WTC11 (cell line): ENCODE measurements at regions not wholly inside any gene's neighbourhood (a gene's known extent, or its start where the extent isn't known, plus 50 kb on each side); places are given as distances from the start of the nearest gene placed in this dataset.

ENCODE experiments used
- ATAC-seq: fragments of 200-7000 bp; cut with Tn5 transposase; 2 replicates; pipeline ENCODE4 v1.10.0; 2021; ENCODE audit warnings: mild to moderate bottlenecking, moderate library complexity
- CTCF ChIA-PET: fragments of 300-600 bp; sonication (Branson Sonifier 250); formaldehyde crosslinking; loops from one replicate; lab custom pipeline; 2021; ENCODE audit warnings: antibody characterized with exemption; lab: Charles Lee
- POLR2A ChIA-PET: fragments of 350-600 bp; sonication (Branson Sonifier 250); formaldehyde crosslinking; loops from one replicate; lab custom pipeline; 2021; ENCODE audit warnings: antibody characterized with exemption; lab: Charles Lee
- DNase-seq: peaks from one replicate; pipeline ENCODE4 v3.0.0; 2021; ENCODE audit warnings: low spot score
- H3K27ac Mint-ChIP-seq: 2 replicates; pipeline ENCODE4 v1.8.0; 2021; ENCODE audit warnings: mixed read lengths
- H3K27me3 Mint-ChIP-seq: 2 replicates; pipeline ENCODE4 v1.8.0; 2021; ENCODE audit warnings: low read depth, mild to moderate bottlenecking, moderate library complexity, mixed read lengths
- H3K36me3 Mint-ChIP-seq: 2 replicates; pipeline ENCODE4 v1.8.0; 2021; ENCODE audit warnings: mixed read lengths
- H3K4me1 Mint-ChIP-seq: 2 replicates; pipeline ENCODE4 v1.8.0; 2022; ENCODE audit warnings: mixed read lengths
- H3K4me3 Mint-ChIP-seq: 2 replicates; pipeline ENCODE4 v1.8.0; 2021; ENCODE audit warnings: mild to moderate bottlenecking, moderate library complexity, mixed read lengths
- H3K9me3 Mint-ChIP-seq: 2 replicates; pipeline ENCODE4 v1.8.0; 2021; ENCODE audit warnings: mixed read lengths
- ARID4B ChIP-seq: sonication (generic); formaldehyde crosslinking; IDR thresholded peaks from 2 replicates; pipeline ENCODE4 v1.8.0; 2023; ENCODE audit warnings: missing genetic modification reagents, mild to moderate bottlenecking, borderline replicate concordance
- E2F5 ChIP-seq: sonication (generic); formaldehyde crosslinking; IDR thresholded peaks from 2 replicates; pipeline ENCODE4 v1.8.1; 2022; ENCODE audit warnings: mild to moderate bottlenecking, moderate library complexity, missing genetic modification reagents
- ELF4 ChIP-seq: sonication (generic); formaldehyde crosslinking; IDR thresholded peaks from 2 replicates; pipeline ENCODE4 v1.8.1; 2022; ENCODE audit warnings: low read depth, mild to moderate bottlenecking, moderate library complexity, missing genetic modification reagents
- FOXK1 ChIP-seq: sonication (generic); formaldehyde crosslinking; IDR thresholded peaks from 2 replicates; pipeline ENCODE4 v1.8.0; 2022; ENCODE audit warnings: mild to moderate bottlenecking, moderate library complexity, missing genetic modification reagents
- FOXP1 ChIP-seq: sonication (generic); formaldehyde crosslinking; IDR thresholded peaks from 2 replicates; pipeline ENCODE4 v1.8.0; 2022; ENCODE audit warnings: missing genetic modification reagents, mild to moderate bottlenecking, moderate library complexity, borderline replicate concordance
- KAT7 ChIP-seq: sonication (generic); formaldehyde crosslinking; IDR thresholded peaks from 2 replicates; pipeline ENCODE4 v1.8.1; 2023; ENCODE audit warnings: missing genetic modification reagents, mild to moderate bottlenecking, borderline replicate concordance
- NFATC4 ChIP-seq: fragments of 250-450 bp; sonication (Bioruptor Pico); IDR thresholded peaks from 2 replicates; pipeline ENCODE4 v1.9.0; 2021; ENCODE audit warnings: mild to moderate bottlenecking
- NFYB ChIP-seq: sonication (generic); formaldehyde crosslinking; conservative IDR thresholded peaks from 2 replicates; pipeline ENCODE4 v1.8.0; 2022; ENCODE audit warnings: low read depth, missing genetic modification reagents
- SMAD4 ChIP-seq: sonication (generic); formaldehyde crosslinking; IDR thresholded peaks from 2 replicates; pipeline ENCODE4 v1.8.0; 2022; ENCODE audit warnings: mild to moderate bottlenecking, missing genetic modification reagents
- SOX15 ChIP-seq: fragments of 250-450 bp; sonication (Bioruptor Pico); IDR thresholded peaks from 2 replicates; pipeline ENCODE4 v1.9.0; 2021; ENCODE audit warnings: mild to moderate bottlenecking
- ZBTB21 ChIP-seq: sonication (generic); formaldehyde crosslinking; IDR thresholded peaks from 2 replicates; pipeline ENCODE4 v1.8.1; 2023; ENCODE audit warnings: mild to moderate bottlenecking, missing genetic modification reagents, borderline replicate concordance
- ZNF423 ChIP-seq: fragments of 250-450 bp; sonication (Bioruptor Pico); IDR thresholded peaks from 2 replicates; pipeline ENCODE4 v2.1.2; 2022; ENCODE audit warnings: mild to moderate bottlenecking, moderate library complexity
- ZNF425 ChIP-seq: fragments of 250-450 bp; sonication (Bioruptor Pico); conservative IDR thresholded peaks from 2 replicates; pipeline ENCODE4 v1.9.0; 2021; ENCODE audit warnings: mild to moderate bottlenecking
- TF ChIP-seq, protein P1 (sequence below): sonication (generic); formaldehyde crosslinking; IDR thresholded peaks from 2 replicates; pipeline ENCODE4 v1.8.1; 2022; ENCODE audit warnings: low read depth, missing genetic modification reagents, borderline replicate concordance
- TF ChIP-seq, protein P2 (sequence below): sonication (generic); formaldehyde crosslinking; IDR thresholded peaks from 2 replicates; pipeline ENCODE4 v1.8.1; 2023; ENCODE audit warnings: mild to moderate bottlenecking, missing genetic modification reagents
- TF ChIP-seq, protein P3 (sequence below): sonication (generic); formaldehyde crosslinking; IDR thresholded peaks from 2 replicates; pipeline ENCODE4 v1.8.1; 2022; ENCODE audit warnings: low read depth, mild to moderate bottlenecking, moderate library complexity, missing genetic modification reagents, borderline replicate concordance
- TF ChIP-seq, protein P4 (sequence below): sonication (generic); formaldehyde crosslinking; IDR thresholded peaks from 2 replicates; pipeline ENCODE4 v1.8.0; 2022; ENCODE audit warnings: mild to moderate bottlenecking, missing genetic modification reagents

DNA sequence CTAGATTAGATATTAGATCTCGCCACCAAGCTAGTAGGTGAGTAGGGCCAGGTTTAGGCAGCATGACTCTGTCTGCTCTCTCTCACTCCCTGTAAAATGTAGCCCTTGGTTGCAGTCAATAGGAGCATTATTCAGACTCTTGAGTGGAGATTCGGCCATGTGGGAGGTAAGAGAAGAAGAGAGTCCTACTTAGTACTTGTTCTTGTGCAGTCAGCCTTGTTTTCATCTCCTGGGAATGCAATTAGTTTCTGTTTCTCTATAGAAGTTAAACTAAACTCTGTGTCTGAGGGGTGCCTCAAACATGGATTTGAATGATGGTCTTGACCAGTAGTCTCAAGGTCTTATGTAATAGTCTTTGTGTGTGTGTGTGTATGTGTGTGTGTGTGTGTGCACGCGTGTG lies 229.5 kb upstream of the DPH6 start:
- DNase-seq: no peak
- no peaks in the 10 kb centered on the region for H3K27me3 Mint-ChIP-seq
- H3K9me3 Mint-ChIP-seq: no peaks in the 10 kb centered on the region
- no peaks in the 10 kb centered on the region for H3K4me1 Mint-ChIP-seq
- no peak overlapping the region for H3K27ac Mint-ChIP-seq
- no peak for TF ChIP-seq ZNF425 (CRISPR knock-in tag)
- TF ChIP-seq ZNF423 (CRISPR knock-in tag): no peak
- no peak for TF ChIP-seq NFYB (CRISPR knock-in tag)
- TF ChIP-seq, protein P1, sequence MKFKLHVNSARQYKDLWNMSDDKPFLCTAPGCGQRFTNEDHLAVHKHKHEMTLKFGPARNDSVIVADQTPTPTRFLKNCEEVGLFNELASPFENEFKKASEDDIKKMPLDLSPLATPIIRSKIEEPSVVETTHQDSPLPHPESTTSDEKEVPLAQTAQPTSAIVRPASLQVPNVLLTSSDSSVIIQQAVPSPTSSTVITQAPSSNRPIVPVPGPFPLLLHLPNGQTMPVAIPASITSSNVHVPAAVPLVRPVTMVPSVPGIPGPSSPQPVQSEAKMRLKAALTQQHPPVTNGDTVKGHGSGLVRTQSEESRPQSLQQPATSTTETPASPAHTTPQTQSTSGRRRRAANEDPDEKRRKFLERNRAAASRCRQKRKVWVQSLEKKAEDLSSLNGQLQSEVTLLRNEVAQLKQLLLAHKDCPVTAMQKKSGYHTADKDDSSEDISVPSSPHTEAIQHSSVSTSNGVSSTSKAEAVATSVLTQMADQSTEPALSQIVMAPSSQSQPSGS (CRISPR knock-in tag): no peak
- TF ChIP-seq E2F5: no peak
- TF ChIP-seq, protein P2, sequence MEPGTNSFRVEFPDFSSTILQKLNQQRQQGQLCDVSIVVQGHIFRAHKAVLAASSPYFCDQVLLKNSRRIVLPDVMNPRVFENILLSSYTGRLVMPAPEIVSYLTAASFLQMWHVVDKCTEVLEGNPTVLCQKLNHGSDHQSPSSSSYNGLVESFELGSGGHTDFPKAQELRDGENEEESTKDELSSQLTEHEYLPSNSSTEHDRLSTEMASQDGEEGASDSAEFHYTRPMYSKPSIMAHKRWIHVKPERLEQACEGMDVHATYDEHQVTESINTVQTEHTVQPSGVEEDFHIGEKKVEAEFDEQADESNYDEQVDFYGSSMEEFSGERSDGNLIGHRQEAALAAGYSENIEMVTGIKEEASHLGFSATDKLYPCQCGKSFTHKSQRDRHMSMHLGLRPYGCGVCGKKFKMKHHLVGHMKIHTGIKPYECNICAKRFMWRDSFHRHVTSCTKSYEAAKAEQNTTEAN (CRISPR knock-in tag): no peak
- TF ChIP-seq NFATC4 (CRISPR knock-in tag): no peak
- no peak for TF ChIP-seq ZBTB21 (CRISPR knock-in tag)
- TF ChIP-seq, protein P3, sequence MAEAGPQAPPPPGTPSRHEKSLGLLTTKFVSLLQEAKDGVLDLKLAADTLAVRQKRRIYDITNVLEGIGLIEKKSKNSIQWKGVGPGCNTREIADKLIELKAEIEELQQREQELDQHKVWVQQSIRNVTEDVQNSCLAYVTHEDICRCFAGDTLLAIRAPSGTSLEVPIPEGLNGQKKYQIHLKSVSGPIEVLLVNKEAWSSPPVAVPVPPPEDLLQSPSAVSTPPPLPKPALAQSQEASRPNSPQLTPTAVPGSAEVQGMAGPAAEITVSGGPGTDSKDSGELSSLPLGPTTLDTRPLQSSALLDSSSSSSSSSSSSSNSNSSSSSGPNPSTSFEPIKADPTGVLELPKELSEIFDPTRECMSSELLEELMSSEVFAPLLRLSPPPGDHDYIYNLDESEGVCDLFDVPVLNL (CRISPR knock-in tag): no peak
- TF ChIP-seq ARID4B (CRISPR knock-in tag): no peak
- TF ChIP-seq ELF4: no peak
- TF ChIP-seq, protein P4, sequence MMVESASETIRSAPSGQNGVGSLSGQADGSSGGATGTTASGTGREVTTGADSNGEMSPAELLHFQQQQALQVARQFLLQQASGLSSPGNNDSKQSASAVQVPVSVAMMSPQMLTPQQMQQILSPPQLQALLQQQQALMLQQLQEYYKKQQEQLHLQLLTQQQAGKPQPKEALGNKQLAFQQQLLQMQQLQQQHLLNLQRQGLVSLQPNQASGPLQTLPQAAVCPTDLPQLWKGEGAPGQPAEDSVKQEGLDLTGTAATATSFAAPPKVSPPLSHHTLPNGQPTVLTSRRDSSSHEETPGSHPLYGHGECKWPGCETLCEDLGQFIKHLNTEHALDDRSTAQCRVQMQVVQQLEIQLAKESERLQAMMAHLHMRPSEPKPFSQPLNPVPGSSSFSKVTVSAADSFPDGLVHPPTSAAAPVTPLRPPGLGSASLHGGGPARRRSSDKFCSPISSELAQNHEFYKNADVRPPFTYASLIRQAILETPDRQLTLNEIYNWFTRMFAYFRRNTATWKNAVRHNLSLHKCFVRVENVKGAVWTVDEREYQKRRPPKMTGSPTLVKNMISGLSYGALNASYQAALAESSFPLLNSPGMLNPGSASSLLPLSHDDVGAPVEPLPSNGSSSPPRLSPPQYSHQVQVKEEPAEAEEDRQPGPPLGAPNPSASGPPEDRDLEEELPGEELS (CRISPR knock-in tag): no peak
- TF ChIP-seq SOX15: no peak
- TF ChIP-seq FOXK1 (CRISPR knock-in tag): no peak
- TF ChIP-seq KAT7 (CRISPR knock-in tag): no peak
- TF ChIP-seq SMAD4: no peak
- TF ChIP-seq FOXP1 (CRISPR knock-in tag): no peak
- TF ChIP-seq, all 79 proteins: peak for 0
- ChIA-PET POLR2A (no interaction called here), CTCF (interaction anchor here (1.1 kb wide), 1 partner anchor 24 kb away, joined by 3 read pairs; no protein-coding TSS in a partner anchor)
- Mint-ChIP-seq H3K4me3 (no peak overlapping the region), H3K36me3 (no peaks in the 10 kb centered on the region)
- ATAC-seq: no peak
